ENCODE measurements at regions not wholly inside any gene's neighbourhood (a gene's known extent, or its start where the extent isn't known, plus 50 kb on each side); places are given as distances from the start of the nearest gene placed in this dataset.

DNA sequence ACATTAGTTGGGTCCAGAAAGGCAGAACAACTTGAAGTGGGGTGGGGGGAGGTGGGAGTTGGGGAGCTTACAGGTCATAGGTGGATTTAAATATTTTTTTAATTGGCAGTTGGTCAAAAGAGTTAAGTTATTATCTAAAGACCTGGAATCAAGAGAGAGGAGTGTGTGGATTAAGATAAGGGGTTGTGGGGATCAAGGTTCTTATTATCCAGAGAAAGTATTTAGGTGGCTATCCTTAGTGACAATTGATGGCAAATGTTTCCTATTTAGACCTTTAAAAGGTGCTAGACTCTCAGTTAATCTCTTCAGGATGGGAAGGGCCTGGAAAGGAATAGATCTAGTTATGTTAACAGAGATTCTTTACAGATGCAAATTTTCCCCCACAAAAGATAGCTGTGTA lies 120.7 kb upstream of the OR9Q1 start:
- Histone ChIP-seq H3K27me3 (ENCODE audit: control insufficient read depth in 4 of 4, insufficient read depth in 4 of 4, low read length in 3 of 4) (peaks cover 0 to 2% (median 0%) of the 10 kb centered on the region in 4 donors), H3K9ac (ENCODE audit: low read depth in 1 of 2, low read length in 2 of 2) (no peak overlapping the region), H3K4me1 (ENCODE audit: control insufficient read depth in 4 of 4, insufficient read depth in 4 of 4, low read length in 3 of 4) (no peaks in the 10 kb centered on the region), H3K36me3 (ENCODE audit: control insufficient read depth in 4 of 4, insufficient read depth in 3 of 4, low read depth in 1 of 4, low read length in 3 of 4) (no peaks in the 10 kb centered on the region), H3K9me3 (ENCODE audit: control insufficient read depth in 4 of 4, low read length in 3 of 4) (no peaks in the 10 kb centered on the region), H3K27ac (ENCODE audit: low read depth in 1 of 2, low read length in 2 of 2) (no peak overlapping the region), H3K4me3 (ENCODE audit: low read depth in 1 of 3, low read length in 3 of 3) (no peak overlapping the region)
- TF ChIP-seq CTCF (IDR thresholded peaks at IDR 0.05; ENCODE audit: low read depth, low read length, missing input control) (no peak), FOXA1 (IDR thresholded peaks at IDR 0.05) (no peak), RXRA (IDR thresholded peaks at IDR 0.05) (no peak), NR2F2 (IDR thresholded peaks at IDR 0.05) (no peak)
- DNase-seq (ENCODE audit: low spot score), result no peak

DNA sequence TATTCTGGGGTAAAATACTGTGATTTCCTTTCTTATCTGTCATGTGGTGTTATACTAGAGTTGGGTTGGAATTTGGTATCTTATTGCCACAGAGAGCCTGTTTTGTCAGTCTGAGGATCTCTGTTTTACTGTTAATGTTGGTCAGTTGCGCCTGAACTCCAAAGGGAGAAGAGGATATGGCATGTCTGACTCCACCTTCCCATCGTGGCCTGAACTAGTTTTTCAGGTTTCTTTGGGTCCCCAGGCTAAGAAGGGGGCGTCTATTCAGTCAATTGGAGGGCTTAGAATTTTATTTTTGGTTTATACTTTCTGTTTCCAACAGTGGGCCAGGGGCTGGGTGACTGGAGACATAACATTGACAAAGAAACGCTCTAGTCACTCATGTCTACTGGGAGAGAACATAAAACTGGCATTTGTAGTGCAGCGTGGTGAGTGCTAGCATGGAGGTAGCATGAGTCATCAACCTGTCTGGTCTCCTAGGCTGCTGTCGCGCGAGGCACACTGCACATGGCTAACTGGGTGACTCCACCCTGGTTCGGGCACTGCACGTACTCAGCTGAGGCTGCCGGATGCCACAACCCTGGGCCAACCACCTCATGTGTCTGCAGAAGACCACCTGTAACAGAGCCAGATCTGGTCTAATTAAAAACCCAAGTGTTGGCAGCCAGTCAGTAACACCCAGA lies 120.1 kb upstream of the OR9Q1 start:
- no peaks in the 10 kb centered on the region for H3K4me1 ChIP-seq (ENCODE audit: control insufficient read depth in 4 of 4, insufficient read depth in 4 of 4, low read length in 3 of 4)
- H3K36me3 ChIP-seq (ENCODE audit: control insufficient read depth in 4 of 4, insufficient read depth in 3 of 4, low read depth in 1 of 4, low read length in 3 of 4), result no peaks in the 10 kb centered on the region
- DNase-seq (ENCODE audit: low spot score), result no peak
- peaks cover 0 to 2% (median 0%) of the 10 kb centered on the region in 4 donors for H3K27me3 ChIP-seq (ENCODE audit: control insufficient read depth in 4 of 4, insufficient read depth in 4 of 4, low read length in 3 of 4)
- no peaks in the 10 kb centered on the region for H3K9me3 ChIP-seq (ENCODE audit: control insufficient read depth in 4 of 4, low read length in 3 of 4)
- H3K27ac ChIP-seq (ENCODE audit: low read depth in 1 of 2, low read length in 2 of 2), result no peak overlapping the region
- 65% methylated on average over 11 of the region's 11 CpGs for WGBS
- H3K4me3 ChIP-seq (ENCODE audit: low read depth in 1 of 3, low read length in 3 of 3), result no peak overlapping the region
- TF ChIP-seq, protein P1, sequence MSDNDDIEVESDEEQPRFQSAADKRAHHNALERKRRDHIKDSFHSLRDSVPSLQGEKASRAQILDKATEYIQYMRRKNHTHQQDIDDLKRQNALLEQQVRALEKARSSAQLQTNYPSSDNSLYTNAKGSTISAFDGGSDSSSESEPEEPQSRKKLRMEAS (IDR thresholded peaks at IDR 0.05), result no peak
- TF ChIP-seq RXRA (IDR thresholded peaks at IDR 0.05) (no peak), ATF3 (IDR thresholded peaks at IDR 0.05) (no peak), RAD21 (IDR thresholded peaks at IDR 0.05) (no peak), FOXA1 (IDR thresholded peaks at IDR 0.05) (no peak), ZBTB33 (IDR thresholded peaks at IDR 0.05) (no peak), SP1 (IDR thresholded peaks at IDR 0.05) (no peak)
- TF ChIP-seq, protein P2, sequence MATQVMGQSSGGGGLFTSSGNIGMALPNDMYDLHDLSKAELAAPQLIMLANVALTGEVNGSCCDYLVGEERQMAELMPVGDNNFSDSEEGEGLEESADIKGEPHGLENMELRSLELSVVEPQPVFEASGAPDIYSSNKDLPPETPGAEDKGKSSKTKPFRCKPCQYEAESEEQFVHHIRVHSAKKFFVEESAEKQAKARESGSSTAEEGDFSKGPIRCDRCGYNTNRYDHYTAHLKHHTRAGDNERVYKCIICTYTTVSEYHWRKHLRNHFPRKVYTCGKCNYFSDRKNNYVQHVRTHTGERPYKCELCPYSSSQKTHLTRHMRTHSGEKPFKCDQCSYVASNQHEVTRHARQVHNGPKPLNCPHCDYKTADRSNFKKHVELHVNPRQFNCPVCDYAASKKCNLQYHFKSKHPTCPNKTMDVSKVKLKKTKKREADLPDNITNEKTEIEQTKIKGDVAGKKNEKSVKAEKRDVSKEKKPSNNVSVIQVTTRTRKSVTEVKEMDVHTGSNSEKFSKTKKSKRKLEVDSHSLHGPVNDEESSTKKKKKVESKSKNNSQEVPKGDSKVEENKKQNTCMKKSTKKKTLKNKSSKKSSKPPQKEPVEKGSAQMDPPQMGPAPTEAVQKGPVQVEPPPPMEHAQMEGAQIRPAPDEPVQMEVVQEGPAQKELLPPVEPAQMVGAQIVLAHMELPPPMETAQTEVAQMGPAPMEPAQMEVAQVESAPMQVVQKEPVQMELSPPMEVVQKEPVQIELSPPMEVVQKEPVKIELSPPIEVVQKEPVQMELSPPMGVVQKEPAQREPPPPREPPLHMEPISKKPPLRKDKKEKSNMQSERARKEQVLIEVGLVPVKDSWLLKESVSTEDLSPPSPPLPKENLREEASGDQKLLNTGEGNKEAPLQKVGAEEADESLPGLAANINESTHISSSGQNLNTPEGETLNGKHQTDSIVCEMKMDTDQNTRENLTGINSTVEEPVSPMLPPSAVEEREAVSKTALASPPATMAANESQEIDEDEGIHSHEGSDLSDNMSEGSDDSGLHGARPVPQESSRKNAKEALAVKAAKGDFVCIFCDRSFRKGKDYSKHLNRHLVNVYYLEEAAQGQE (IDR thresholded peaks at IDR 0.05), result no peak
- H3K9ac ChIP-seq (ENCODE audit: low read depth in 1 of 2, low read length in 2 of 2), result no peak overlapping the region

All from liver (tissue), 8 donors.